HG03135 (cell line): ENCODE measurements at regions not wholly inside any gene's neighbourhood (a gene's known extent, or its start where the extent isn't known, plus 50 kb on each side); places are given as distances from the start of the nearest gene placed in this dataset.
A peak's percentile ranks its signal among the peaks of the same experiment; 100 is the strongest.
"Not testable (repeated sequence)": the region's sequence is repeated elsewhere in the genome, so short reads cannot be mapped to it uniquely, and the experiment has no call there.

Experiments used
- ATAC-seq: cut with Tn5 transposase; IDR thresholded peaks from one replicate; pipeline ENCODE4 v1.9.1; 2021; ENCODE audit warnings: mild to moderate bottlenecking, moderate library complexity; ENCODE audit not compliant: unreplicated experiment

DNA sequence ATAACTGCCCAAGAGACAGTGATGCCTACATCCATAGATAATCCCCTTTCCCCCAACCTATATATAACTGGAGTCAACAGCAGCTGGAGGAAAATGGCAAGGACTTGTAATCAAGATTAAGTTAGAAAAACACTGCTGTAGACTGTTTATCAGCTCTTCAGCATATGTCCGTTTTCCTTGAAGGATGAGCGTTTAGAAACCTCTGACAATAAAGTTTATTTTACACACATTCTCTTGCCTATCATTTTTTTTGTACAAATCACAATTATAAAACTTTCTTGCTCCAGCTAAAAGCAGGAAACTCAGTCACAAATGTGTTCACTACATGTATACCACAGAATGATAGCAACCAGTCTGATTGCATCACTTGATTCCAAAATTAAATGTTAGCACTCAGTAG, 50.8 kb downstream of the PPIAL4G start:
- ATAC-seq = not testable (repeated sequence)

DNA sequence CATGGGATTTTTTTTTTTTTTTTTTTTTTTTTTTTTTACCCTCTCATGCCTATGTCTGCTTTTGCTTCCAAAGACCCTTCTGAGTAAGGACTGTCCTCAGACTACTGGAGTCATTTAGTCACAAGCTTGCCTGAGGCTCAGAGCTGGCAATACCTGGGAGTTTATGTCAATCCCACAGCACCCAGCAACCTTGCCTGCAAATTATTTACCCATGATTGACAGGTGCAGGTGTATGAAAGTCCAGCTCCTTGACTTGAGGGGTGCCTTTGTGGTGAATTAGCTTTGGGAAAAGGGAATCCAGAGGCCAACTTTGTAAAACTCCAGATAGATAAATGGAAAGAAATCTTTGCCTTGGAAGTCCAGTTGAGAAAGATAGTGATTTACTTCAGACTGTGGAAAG, 53.2 kb downstream of the PPIAL4G start:
- not testable (repeated sequence) for ATAC-seq

DNA sequence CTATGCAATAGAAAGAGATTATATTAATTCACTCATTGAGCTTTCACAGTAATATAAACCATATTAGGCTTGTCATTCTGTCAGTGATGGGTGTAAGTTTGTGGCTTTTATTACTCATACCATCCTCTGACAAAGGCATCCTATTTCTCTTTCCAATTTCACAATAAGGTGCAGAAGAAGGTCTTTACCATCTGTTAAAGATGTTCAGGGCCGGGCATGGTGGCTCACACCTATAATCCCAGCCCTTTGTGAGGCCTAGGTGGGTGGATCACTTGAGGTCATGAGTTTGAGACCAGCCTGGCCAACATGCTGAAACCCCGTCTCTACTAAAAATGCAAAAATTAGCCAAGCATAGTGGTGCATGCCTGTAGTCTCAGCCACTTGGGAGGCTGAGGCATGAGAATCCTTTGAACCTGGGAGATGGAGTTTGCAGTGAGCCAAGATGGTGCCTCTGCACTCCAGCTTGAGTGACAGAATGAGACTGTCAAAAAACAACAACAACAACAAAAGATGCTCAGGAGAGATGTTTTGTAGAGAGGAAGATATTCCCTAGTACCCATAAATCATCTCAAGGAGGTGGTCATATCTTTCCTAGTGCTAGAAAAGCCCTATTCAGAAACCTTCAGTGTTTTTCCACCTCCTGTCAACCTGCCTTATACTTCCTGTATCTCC, 56.0 kb downstream of the PPIAL4G start:
- ATAC-seq = not testable (repeated sequence)

DNA sequence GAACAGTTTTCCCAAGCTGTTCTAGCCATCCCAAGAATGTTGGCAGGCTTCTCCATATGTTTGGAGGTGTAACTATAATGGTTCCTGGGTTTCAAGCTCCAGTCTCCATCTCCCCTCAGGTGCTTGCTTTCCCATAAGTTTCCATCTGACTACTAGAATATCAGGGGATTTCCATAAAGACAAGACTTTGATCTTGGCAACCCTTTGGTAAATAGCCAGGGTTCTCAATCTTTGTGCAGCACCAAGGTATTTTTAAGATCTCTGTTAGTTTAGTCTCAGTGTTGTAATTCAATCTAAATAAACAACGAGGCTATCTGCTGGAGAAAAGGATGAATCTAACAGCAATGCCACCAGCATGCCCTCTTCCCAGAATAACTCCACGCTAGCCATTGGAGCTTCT, 56.7 kb downstream of the PPIAL4G start:
- ATAC-seq = not testable (repeated sequence)

DNA sequence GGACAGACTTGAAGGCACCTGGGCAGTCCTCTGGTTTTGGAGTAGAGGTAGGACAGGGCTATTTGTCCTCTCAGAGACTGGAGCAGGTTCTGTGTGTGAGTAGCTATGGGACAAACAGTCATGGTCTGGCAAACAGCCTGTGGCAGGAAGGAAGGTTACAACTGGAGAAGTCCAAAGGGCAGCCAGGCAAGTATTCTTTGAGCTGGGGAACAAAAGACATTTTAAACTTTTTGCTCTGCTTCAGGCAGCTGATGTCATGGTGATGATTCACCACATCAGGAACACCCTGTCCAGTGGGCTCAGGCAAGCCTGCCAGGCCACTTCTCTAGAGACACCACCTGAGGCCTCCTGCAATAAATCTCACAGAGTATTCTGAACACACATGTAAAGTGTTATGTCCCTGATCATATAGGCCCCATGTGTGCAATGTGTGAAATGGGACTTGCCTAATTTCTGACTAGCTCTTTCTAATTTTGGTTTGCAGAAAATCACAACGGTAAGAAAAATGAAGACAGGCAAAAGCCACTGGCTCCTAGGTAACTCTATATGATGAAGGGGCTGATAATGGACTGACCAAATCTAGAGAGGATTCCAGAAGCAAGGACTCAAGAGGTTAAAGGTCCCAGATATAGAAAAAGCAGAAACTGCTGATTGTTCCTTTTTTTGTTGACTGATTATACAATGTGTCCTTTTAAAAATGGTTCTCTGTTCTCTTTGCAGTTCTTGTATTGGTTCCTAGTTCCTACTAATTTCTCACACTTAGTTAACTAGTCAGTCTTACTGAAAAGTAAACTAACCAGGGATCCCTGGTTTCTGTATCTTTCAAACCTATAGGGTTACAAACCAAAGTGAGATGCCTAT, 58.7 kb downstream of the PPIAL4G start:
- ATAC-seq = not testable (repeated sequence)

DNA sequence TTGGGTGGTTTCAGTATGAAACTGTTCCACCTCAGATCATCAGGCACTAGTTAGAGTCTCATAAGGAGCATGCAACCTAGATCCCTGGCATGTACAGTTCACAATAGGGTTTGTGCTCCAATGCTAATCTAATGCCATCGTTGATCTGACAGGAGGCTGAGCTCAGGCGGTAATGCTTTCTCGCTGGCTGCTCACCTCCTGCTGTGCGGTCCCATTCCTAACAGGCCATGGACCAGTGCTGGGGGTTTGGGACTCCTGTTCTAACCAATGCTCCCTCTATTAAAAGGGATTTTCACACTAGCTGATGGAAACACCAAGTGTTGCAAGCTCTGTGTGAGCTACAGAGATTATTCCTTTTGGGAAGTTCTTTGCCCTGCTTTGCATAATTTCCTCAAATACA, 60.2 kb downstream of the PPIAL4G start:
- not testable (repeated sequence) for ATAC-seq

DNA sequence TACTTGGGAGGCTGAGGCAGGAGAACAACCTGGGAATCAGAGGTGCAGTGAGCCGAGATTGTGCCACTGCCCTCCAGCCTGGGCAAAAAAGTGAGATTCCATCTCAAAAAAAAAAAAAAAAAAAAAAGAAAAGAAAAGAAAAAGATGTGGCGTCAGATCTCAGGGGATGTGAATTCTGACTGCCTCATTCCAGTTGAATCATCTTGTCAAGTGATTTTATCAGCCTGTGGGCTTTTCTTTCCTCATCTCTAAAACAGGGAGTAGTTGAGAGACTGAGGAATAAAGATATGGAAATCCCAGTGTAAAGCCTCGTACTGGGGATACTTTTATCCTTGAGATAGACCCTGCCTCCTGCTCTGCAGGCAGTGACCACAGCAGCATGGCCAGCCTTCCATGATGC, 65.9 kb downstream of the PPIAL4G start:
- ATAC-seq = not testable (repeated sequence)

DNA sequence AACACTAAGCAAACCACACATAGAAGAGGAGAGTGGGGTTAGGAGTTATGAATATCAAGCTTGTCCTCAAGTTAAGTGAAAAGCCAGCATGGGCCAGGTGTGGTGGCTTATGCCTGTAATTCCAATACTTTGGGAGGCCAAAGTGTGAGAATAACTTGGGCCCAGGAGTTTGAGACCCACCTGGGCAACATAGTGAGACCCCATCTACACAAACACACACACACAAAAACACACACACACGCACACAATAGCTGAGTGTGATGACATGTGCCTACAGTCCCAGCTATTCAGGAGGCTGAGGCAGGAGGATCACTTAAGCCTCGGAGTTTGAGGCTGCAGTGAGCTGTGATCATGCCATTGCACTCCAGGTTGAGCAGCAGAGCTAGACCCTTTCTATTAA, 69.7 kb downstream of the PPIAL4G start:
- not testable (repeated sequence) for ATAC-seq

DNA sequence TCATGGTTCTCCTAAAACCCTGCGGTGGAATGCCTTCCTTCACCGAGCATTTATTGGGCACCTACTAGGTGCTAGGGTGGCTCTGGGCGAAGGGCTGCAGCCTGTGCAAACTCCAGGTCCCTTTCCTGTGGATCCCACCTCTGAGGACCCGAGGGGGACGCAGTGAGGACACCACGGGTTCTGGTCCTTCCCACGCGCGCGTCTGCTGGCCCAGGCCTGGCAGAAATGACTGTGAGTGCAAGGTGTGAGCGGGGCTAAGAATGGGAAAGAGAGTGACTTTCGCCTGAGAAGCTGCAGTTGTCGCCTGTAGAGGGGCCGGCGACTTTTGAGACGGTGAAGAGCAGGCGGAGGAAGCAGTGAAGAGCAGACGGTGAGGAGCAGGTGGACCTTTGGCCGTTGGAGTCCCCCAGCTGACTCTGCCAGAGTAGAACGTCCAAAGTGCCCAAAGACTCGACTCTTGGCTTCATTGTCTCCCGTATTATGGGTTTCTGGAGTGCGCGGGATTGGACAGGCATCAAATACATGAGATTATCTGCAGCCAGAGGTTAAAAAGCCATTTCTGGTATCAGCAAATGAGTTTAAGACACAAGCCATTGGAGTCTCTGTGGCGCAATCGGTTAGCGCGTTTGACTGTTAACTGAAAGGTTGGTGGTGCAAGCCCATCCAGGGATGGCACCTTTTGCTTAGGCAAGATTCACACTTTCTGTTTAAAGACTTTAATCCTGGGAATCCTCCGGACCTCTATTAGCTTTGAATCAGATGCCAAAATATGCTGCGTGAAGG, 78.1 kb downstream of the PPIAL4G start:
- ATAC-seq = not testable (repeated sequence)

DNA sequence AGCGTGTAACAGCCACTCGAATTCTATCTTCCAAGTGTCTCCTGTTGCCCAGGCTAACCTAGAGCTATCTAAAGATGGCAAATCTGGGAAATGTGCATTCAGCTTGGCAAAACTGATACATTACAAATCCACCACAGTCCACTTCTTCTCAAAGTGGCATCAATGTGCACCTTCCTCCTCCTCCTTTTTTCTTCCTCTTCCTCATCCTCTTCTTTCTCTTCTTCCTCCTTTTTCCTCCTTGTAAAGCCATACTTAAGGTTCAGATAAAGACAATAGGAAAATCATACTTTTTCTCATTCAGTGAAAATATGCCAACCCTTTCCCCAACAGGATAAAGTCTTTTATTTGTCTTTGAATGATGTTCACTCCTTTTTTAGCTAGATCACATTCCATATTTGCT, 79.2 kb downstream of the PPIAL4G start:
- ATAC-seq = not testable (repeated sequence)

DNA sequence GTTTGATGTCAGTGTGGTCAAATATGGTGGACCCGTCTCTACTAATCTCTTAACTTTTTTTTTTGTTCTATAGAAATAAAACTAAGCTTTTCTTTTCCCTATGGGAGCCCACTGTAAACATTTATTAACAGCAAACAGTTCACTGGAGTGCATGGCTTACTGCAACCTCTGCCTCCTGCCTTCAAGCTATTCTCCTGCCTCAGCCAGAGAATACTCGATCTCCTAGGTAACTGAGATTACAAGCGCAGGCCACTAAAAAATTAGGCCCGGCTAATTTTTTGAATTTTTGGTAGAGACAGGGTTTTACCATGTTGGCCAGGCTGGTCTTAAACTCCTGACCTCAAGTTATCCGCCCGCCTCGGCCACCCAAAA, 80.0 kb downstream of the PPIAL4G start:
- not testable (repeated sequence) for ATAC-seq

DNA sequence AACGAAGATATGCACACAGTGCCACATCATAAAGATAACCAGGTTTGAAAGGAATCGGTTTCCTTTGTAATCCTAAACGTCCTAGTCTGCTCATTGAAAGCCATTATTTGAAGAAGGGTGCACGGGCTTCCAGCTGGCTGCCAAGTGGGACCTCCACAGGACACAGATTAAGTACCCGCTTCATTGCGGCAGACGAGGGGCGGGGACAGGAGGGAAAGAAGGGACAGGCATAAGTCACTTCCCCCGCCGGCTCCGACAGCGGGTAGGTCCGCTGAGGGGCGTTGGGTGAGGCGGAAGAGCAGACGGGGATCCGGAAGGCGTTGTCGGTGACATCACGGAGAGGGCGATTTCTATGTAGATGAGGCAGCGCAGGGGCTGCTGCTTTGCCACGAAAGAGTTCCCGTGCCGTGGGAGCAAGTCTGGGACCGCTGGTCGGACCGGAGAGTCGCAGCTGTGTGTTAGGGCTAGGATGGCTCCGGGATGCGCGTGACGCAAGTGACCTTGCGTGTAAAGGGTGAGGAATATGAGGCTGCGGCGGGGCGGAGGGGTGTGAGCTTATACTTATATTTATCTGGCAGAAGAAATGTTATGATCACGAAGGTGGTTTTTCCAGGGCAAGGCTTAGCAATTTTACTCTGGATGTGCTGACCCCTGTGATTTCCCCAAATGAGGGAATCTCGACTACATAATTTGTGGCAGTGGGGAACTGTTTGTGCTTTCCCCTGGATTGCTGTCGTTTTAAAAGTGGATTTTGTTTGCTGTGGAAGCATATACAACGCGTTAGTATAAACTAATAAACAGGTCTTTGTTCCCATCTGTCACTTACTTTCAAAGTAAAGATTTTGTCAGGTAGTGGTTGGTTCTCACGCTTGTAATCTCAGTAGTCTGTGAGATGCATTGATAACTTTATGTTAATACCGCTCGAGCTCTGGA, 80.7 kb downstream of the PPIAL4G start:
- peak; percentile 80 for ATAC-seq

DNA sequence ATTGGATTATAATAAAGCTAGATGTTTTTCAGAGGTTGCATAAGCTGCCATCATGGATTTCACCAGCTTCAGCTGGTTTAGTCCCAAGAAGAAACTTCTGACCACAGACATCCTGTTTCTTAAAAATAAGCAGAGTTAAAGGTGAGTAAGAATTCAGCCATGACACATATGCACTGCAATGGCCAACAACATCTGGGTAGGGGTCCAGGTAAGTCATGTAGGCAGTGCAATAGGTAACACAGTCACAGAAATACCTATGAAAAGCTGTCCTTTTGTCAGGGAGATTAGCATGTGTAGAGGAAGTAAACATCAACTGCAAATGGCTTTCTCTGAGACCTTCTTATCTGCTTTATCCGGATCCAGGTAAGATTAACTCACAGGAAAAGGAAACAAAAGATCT, 85.6 kb downstream of the PPIAL4G start:
- not testable (repeated sequence) for ATAC-seq

DNA sequence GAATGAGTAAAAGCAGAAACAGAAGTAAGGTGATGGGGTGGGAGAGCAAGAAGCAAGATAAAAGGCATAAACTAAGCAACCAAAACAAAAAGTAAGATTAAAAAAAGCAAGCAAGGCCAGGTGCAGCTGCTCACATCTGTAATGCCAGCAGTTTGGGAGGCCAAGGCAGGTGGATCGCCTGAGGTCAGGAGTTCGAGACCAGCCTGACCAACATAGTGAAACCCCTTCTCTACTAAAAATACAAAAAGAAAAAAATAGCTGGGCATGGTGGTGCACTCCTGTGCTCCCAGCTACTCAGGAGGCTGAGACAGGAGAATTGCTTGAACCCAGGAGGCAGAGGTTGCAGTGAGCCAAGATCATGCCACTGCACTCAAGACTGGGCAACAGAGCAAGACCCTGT, 90.6 kb downstream of the PPIAL4G start:
- not testable (repeated sequence) for ATAC-seq

DNA sequence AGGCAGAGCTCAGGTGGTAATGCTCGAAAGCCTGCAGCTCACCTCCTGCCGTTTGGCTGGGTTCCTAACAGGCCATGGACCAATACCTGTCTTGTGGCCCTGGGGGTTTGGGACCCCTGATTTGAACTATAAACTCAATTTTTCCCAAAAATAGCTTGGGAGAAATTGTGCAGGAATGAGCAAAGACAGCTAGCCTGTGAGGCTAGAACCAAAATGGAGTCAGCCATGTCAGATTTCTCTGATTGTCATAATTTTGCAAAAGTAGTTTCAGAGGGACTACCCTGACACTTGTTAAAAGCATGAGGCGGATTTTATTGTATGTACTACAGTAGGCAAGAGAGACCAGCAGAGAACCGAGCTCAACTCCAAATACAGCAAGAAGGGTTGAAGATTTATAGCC, 91.8 kb downstream of the PPIAL4G start:
- not testable (repeated sequence) for ATAC-seq

DNA sequence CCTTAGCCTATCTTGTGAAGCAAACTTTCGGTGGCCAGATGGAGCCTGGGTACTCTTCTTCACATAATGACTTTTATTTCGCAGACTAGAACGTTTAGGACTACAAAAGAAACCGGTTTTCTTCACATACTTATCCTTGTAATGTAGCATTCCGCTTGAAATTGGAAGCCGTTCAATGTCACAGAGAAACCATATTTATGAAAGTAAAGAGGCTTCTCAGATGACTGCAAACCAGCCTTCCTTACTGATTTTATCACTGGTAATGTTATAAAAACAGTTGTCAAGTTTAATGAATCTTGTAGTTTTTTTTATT, 94.1 kb downstream of the PPIAL4G start:
- ATAC-seq = no peak

DNA sequence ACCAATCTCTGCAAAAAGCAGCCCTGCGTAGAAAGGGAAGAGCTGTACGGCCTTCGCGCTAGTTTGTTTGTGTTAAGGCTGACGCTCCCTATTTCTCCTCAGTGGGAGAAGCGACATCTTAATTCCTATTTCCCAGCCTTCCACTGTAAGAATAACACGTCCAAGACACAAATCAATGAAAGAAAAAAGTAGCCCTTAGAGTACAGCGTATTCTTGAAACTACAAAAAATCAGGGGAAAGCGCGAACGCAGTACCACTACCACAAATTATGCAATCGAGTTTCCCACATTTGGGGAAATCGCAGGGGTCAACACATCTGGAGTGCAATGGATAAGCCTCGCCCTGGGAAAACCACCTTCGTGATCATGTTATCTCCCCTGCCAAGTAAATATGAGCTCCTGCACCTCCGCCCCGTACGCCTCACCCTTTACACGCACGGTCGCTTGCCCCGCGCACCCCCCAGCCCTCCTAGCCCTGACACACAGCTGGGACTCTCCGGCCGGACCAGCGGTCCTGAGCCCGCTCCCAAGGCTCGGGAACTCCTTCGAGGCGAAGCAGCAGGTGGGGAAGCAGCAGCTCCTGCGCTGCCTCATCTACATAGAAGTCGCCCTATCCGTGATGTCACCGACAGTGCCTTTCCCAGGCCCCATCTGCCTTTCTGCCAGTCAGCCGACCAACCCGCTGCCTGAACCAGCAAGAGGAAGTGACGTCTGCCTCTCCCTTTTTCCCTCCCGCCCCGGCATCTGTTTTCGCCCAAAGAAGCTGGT, 94.7 kb downstream of the PPIAL4G start:
- ATAC-seq = peak; percentile 59

DNA sequence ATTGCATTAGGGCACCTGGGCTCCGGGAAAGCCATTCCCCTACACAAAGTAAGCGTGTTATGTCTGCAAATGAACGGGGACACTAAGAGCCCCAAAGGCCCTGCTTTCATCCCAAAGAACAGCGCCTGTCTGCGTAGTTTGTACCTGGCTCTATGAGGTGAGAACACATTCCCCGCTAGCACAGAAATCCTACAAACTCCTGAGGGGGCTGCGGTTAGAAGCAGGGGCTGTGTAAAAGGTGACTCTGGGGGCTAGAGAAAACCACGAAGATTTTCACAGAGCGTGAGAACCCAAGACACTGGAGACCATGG, 95.2 kb downstream of the PPIAL4G start:
- not testable (repeated sequence) for ATAC-seq

DNA sequence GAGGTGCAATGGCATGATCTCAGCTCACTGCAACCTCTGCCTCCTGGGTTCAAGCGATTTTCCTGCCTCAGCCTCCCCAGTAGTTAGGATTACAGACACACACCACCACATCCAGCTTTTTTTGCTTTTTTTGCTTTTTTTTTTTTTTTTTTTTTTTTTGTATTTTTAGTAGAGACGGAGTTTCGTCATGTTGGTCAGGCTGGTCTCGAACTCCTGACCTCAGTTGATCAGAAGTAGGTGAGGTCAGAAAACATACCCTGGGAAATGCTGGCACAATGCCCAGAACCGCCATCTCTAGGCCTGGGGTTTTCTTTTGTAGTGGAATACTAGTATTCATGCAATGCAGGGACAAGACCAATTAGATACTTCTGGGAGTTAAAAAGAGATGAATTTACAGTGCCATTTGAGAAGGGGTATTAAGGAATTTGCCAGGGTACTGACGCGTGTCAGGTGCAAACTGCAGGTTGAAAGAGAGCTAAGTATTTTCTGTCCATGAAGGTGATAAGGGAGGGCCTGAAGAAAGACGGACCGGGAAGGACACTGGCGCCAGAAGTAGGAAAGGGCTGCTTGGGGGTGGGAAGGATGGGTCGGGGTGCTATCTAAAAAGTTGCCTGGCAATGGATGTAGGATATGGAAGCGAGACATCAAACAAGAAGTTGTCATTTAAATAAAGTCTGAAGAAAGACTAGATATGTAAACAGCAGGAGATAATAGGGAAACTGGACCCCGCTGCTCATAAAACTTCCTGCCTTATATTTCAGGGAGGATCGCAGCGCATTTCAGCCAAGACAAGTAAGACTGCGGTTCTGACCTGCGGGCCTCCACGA, 95.8 kb downstream of the PPIAL4G start:
- ATAC-seq = not testable (repeated sequence)
